Skeletal muscle tissue (tissue), 3 donors: ENCODE measurements at regions not wholly inside any gene's neighbourhood (a gene's known extent, or its start where the extent isn't known, plus 50 kb on each side); places are given as distances from the start of the nearest gene placed in this dataset.
"Not testable (repeated sequence)": the region's sequence is repeated elsewhere in the genome, so short reads cannot be mapped to it uniquely, and the experiment has no call there.

ENCODE experiments used
- H3K27ac ChIP-seq: one replicate; pipeline ENCODE4 v1.7.0; 2013; ENCODE audit warnings: mild to moderate bottlenecking, low read depth, low read length, inconsistent platforms
- H3K27me3 ChIP-seq, 3 donors: one replicate each; pipeline ENCODE4 v1.7.0; 2013; ENCODE audit warnings: low read length in 3 of 3; ENCODE audit not compliant: control insufficient read depth in 3 of 3, insufficient read depth in 3 of 3
- H3K36me3 ChIP-seq, 3 donors: one replicate each; pipeline ENCODE4 v1.7.0; 2013; ENCODE audit warnings: low read length in 3 of 3; ENCODE audit not compliant: control insufficient read depth in 3 of 3, insufficient read depth in 3 of 3
- H3K4me1 ChIP-seq, 3 donors: one replicate each; pipeline ENCODE4 v1.7.0; 2013; ENCODE audit warnings: low read length in 3 of 3, mild to moderate bottlenecking in 3 of 3; ENCODE audit not compliant: control insufficient read depth in 3 of 3, insufficient read depth in 3 of 3
- H3K4me3 ChIP-seq, 3 donors: one replicate each; pipeline ENCODE4 v1.7.0; 2013; ENCODE audit warnings: low read length in 3 of 3
- H3K9ac ChIP-seq, 3 donors: one replicate each; pipeline ENCODE4 v1.7.0; 2013; ENCODE audit warnings: low read length in 3 of 3, mild to moderate bottlenecking in 3 of 3, moderate library complexity in 2 of 3, low read depth in 1 of 3
- H3K9me3 ChIP-seq, 3 donors: one replicate each; pipeline ENCODE4 v1.7.0; 2013; ENCODE audit warnings: low read length in 3 of 3; ENCODE audit not compliant: control insufficient read depth in 3 of 3
- donor health status: Osteomylitis.

DNA sequence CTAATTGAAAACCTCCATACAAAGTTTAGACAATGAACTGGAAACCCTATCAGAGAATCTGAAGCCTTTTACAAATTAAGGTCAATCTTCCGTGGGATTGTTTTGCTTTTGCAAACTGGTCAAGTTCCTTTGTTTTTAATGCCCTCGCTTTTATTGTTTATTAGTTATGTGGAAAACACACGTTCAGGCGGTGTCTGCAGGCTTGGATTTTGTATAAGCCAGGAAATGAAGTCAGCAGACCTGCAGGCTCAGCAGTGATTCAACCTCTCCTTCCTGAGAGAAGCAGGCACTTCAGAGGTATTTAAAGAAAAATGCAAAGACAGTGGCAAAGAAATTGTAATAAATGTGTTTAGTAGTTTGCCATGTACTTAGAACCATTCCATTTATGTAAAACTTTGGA lies 103.4 kb upstream of the PDE10A start:
- H3K36me3 ChIP-seq: no peaks in the 10 kb centered on the region
- no peaks in the 10 kb centered on the region for H3K9me3 ChIP-seq
- no peaks in the 10 kb centered on the region for H3K4me1 ChIP-seq
- no peak overlapping the region for H3K27ac ChIP-seq
- no peaks in the 10 kb centered on the region for H3K27me3 ChIP-seq
- H3K4me3 ChIP-seq: no peak overlapping the region
- no peak overlapping the region for H3K9ac ChIP-seq

DNA sequence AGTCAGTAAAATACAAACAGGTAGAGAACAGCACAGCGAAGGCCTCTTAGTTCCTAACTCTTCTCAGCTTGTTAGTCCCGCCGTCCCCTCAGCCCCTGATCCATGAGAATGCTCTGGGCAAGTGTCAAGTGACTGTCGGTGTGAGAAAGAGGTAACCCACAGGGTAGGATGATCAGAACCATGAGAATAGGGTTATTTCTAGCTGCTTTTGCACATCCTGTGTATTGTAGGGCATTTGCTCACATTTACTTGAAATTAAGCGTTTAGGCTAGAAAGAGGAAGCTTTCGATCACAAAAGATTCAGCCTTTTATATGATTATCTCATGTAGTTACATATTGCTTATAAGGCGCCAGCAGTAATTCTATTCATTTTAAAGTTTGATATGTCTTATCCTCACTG lies 103.0 kb upstream of the PDE10A start:
- H3K4me3 ChIP-seq: peak overlapping the region in 1 of 3 donors; percentile 3
- H3K4me1 ChIP-seq: no peaks in the 10 kb centered on the region
- no peaks in the 10 kb centered on the region for H3K9me3 ChIP-seq
- H3K27me3 ChIP-seq: no peaks in the 10 kb centered on the region
- no peaks in the 10 kb centered on the region for H3K36me3 ChIP-seq
- H3K27ac ChIP-seq: no peak overlapping the region
- no peak overlapping the region for H3K9ac ChIP-seq

DNA sequence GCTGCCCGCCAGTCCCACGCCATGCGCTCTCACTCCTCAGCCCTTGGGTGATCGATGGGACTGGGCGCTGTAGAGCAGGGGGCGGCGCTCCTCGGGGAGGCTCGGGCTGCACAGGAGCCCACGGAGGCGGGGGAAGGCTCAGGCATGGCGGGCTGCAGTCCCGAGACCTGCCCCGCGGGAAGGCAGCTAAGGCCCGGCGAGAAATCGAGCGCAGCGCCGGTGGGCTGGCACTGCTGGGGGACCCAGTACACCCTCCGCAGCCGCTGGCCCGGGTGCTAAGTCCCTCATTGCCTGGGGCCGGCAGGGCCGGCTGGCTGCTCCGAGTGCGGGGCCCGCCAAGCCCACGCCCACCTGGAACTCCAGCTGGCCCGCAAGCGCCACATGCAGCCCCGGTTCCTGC lies 102.2 kb upstream of the PDE10A start:
- H3K9me3 ChIP-seq, H3K36me3 ChIP-seq, H3K4me1 ChIP-seq, H3K27me3 ChIP-seq, H3K27ac ChIP-seq, H3K9ac ChIP-seq, H3K4me3 ChIP-seq: not testable (repeated sequence)

DNA sequence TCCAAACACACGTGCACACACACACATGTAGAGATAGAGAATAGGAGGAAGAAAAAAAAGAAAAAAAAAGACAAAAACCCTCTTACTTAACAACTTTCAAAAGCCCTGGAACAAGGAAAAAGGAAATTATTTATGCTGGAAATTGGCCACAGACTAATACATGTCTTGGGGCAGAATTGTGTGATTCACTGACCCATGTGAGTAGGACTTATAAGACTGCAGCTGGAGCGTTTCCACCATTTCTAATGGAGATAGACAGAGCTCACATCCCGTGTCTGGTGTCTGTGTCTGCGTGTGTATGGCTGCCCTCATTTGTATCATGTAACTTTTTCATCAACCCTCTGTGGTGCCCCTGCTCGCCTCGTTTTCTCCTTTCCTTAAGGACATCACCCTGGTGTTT lies 99.8 kb upstream of the PDE10A start:
- Histone ChIP-seq H3K4me1 (no peaks in the 10 kb centered on the region), H3K9me3 (no peaks in the 10 kb centered on the region), H3K36me3 (no peaks in the 10 kb centered on the region), H3K27me3 (no peaks in the 10 kb centered on the region), H3K4me3 (no peak overlapping the region), H3K27ac (no peak overlapping the region), H3K9ac (no peak overlapping the region)

DNA sequence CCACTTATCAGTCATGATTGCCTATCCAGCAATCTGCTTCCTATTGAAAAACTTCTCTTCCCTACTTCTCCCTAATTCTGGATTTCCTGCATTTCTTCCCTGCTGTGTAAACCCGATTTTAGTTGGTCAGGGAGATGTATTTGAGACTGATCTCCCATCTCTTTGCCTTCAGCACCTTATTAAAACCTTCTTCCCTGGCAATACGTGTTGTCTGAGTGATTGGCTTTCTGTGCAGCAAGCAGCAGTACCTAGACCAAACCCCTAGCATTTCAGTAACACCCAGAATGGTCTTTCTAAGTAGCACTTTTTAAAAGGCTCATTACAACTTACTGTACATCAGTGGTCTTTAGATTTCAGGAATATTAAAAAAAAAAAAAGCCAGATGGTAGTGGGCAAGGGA lies 99.1 kb upstream of the PDE10A start:
- H3K4me1 ChIP-seq: no peaks in the 10 kb centered on the region
- no peak overlapping the region for H3K4me3 ChIP-seq
- H3K9ac ChIP-seq: no peak overlapping the region
- no peaks in the 10 kb centered on the region for H3K36me3 ChIP-seq
- H3K27me3 ChIP-seq: no peaks in the 10 kb centered on the region
- H3K9me3 ChIP-seq: no peaks in the 10 kb centered on the region
- no peak overlapping the region for H3K27ac ChIP-seq

DNA sequence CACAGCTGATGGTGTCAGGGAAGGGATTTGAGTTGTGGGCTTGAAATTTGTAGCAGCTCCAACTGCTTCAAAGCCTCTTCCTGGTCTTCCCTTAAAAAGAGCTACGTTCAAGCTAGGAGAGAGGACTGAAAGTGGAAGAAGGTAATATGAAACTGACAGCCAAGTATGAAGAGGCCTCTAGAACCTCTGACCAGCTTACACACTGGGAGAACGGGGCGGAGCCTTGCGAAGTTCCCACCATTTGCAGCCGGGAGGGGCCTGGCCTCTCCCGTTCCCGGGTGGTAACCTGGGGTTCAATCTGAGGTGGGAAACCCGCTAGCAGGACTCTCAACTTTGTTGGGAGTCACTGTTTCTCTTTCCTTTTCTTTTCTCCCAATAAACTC lies 97.8 kb upstream of the PDE10A start:
- Histone ChIP-seq H3K36me3 (no peaks in the 10 kb centered on the region), H3K4me3 (no peak overlapping the region), H3K9me3 (no peaks in the 10 kb centered on the region), H3K9ac (no peak overlapping the region), H3K27ac (no peak overlapping the region), H3K4me1 (no peaks in the 10 kb centered on the region), H3K27me3 (no peaks in the 10 kb centered on the region)

DNA sequence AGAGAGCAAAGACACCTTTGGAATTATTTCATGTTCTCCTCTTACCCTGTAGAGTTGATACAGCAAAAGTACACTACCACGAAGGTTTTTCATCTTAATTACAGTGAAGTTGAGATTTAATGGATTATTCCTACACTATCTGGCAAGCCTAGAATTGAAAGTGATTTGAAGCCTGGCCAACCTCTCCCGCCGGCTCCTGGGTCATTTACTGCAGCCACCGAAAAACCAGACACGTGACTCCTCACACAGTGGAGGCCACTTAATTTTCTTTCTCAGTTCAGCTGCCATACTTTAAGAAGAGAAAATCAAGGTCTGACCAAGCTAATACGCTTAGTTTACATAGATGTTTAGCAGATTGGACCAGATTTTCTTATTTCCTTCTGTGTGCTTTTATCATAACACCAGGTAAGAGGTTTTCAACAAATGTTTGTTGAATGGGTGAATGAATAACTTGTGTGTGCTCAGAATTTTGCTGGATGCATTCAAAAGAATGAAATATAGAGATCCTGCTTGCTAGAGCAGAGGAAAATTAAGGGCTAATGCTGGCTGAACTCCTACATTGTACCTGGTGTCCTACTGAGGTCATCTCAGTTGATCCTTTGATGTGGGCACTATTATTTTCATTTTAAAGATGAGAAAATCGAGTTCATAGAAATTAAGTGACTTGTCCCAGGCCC lies 97.2 kb upstream of the PDE10A start:
- no peak overlapping the region for H3K9ac ChIP-seq
- no peaks in the 10 kb centered on the region for H3K27me3 ChIP-seq
- H3K4me3 ChIP-seq: no peak overlapping the region
- no peaks in the 10 kb centered on the region for H3K4me1 ChIP-seq
- H3K9me3 ChIP-seq: no peaks in the 10 kb centered on the region
- H3K27ac ChIP-seq: no peak overlapping the region
- no peaks in the 10 kb centered on the region for H3K36me3 ChIP-seq

DNA sequence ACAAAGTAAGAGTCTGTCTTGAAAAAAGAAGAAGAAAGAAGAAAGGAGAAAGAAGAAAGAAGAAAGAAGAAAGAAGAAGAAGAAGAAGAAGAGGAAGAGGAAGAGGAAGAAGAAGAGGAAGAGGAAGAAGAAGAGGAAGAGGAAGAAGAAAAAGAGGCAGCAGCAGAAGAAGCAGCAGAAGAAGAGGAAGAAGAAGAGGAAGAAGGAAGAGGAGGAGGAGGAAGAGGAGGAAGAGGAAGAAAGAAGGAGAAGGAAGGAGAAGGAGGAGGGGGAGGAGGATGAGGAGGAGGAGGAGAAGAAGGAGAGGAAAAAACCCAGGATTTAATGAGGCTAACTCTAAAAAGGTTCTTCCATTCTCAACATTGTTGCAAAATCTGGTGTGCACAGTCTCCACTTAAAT lies 95.4 kb upstream of the PDE10A start:
- H3K27ac ChIP-seq: no peak overlapping the region
- no peaks in the 10 kb centered on the region for H3K27me3 ChIP-seq
- no peaks in the 10 kb centered on the region for H3K36me3 ChIP-seq
- H3K9ac ChIP-seq: no peak overlapping the region
- no peaks in the 10 kb centered on the region for H3K9me3 ChIP-seq
- H3K4me1 ChIP-seq: no peaks in the 10 kb centered on the region
- H3K4me3 ChIP-seq: no peak overlapping the region

DNA sequence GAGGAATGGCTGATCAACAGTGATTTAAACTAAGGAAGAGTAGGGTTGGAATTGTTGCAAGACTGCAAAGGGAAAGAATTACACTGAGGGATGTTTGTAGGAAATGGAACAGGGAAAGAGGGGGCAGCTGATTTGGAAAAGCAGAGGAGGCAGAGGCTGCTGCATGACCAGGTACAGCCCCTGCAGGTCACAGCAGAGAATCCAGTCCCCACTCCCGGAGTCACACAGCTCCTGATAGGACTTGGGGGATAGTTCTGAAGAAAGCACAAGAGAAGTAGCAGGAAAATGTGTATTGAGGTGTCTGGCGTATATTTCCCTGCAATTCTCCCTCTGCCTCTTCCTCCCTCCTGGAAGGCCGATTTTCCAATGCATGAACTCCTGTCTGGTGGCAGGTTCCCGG lies 92.5 kb upstream of the PDE10A start:
- Histone ChIP-seq H3K4me3 (no peak overlapping the region), H3K4me1 (no peaks in the 10 kb centered on the region), H3K9me3 (no peaks in the 10 kb centered on the region), H3K27me3 (no peaks in the 10 kb centered on the region), H3K36me3 (no peaks in the 10 kb centered on the region), H3K27ac (no peak overlapping the region), H3K9ac (no peak overlapping the region)

DNA sequence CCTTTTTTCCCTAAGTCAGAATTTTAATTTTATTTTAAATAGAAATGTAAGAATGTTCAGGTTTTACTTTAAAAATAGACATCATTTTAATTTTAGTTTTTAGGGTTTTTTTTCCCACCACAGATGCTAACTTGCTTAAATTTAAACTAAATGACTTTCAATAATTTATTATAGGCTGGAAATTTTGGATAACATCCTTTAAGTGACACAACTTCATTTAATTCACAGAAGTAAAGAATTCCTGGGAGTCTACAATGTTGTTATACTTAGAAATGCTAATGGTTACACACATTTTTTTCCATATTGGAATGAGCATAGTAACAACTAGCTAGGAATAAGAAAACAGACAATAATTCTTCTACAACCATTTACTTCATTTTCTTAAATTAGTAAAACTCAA lies 90.5 kb upstream of the PDE10A start:
- H3K36me3 ChIP-seq: no peaks in the 10 kb centered on the region
- H3K27me3 ChIP-seq: no peaks in the 10 kb centered on the region
- no peak overlapping the region for H3K9ac ChIP-seq
- H3K9me3 ChIP-seq: no peaks in the 10 kb centered on the region
- no peak overlapping the region for H3K27ac ChIP-seq
- H3K4me1 ChIP-seq: no peaks in the 10 kb centered on the region
- H3K4me3 ChIP-seq: no peak overlapping the region

DNA sequence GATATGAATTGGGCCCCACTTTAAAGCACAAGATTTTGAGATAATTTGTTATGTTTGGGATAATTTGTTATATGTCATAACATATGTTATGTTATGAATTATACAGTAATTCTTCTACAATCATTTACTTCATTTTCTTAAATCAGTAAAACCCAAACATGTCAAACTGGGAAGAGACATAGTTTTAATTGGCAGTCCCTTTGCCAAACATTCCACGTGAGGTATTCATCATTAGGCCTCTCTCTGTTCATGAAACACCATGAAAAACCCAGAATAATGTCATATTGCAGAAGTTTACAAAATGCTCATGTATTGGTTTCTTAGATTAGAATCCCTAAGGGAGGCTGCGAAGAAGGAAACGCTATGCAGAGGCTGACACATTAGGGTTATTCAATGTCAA lies 89.4 kb upstream of the PDE10A start:
- Histone ChIP-seq H3K27ac (no peak overlapping the region), H3K9ac (no peak overlapping the region), H3K9me3 (no peaks in the 10 kb centered on the region), H3K27me3 (no peaks in the 10 kb centered on the region), H3K4me3 (no peak overlapping the region), H3K4me1 (no peaks in the 10 kb centered on the region), H3K36me3 (no peaks in the 10 kb centered on the region)
